K562 (cell line): ENCODE measurements at regions not wholly inside any gene's neighbourhood (a gene's known extent, or its start where the extent isn't known, plus 50 kb on each side); places are given as distances from the start of the nearest gene placed in this dataset.

Experiments
- JUND ChIP-seq, 2 experiments: IDR thresholded peaks; 2 replicates in 1 of 2; 3 replicates in 1 of 2; pipeline ENCODE4 v1.6.1; 2011; ENCODE audit warnings: borderline replicate concordance in 2 of 2, low read depth in 2 of 2, low read length in 2 of 2, improper control_type of control experiment in 1 of 2, missing biosample characterization in 1 of 2, missing genetic modification characterization in 1 of 2, missing genetic modification reagents in 1 of 2
- MYNN ChIP-seq, 2 experiments: sonication (generic); formaldehyde crosslinking in 1 of 2; IDR thresholded peaks; 2 replicates each; pipeline versions ENCODE4 v1.5.0 to v1.6.1; 2016 to 2020; ENCODE audit warnings: antibody characterized with exemption in 1 of 2, missing genetic modification reagents in 1 of 2
- PRPF4 ChIP-seq: fragments of 200-400 bp; formaldehyde crosslinking; IDR thresholded peaks from one replicate; pipeline ENCODE4 v1.6.1; 2017; ENCODE audit warnings: low read length, low read depth, mild to moderate bottlenecking; ENCODE audit not compliant: insufficient read depth, poor library complexity, severe bottlenecking
- ZNF121 ChIP-seq: sonication (generic); formaldehyde crosslinking; conservative IDR thresholded peaks from 2 replicates; pipeline ENCODE4 v1.8.0; 2022; ENCODE audit warnings: missing genetic modification reagents

GRCh38 chr1:109821221-109821669 is 57.5 kb upstream of the EPS8L3 start:
- TF ChIP-seq MYNN (IDR thresholded peaks at IDR 0.05) = no peak
- TF ChIP-seq MYNN (CRISPR knock-in tag; IDR thresholded peaks at IDR 0.05) = no peak
- no peak for TF ChIP-seq PRPF4
- TF ChIP-seq ZNF121 (CRISPR knock-in tag) = no peak
- peak; percentile 42; the same call in 1 of the 2 replicates for TF ChIP-seq JUND (IDR thresholded peaks at IDR 0.05; ENCODE audit: borderline replicate concordance, low read depth, low read length)
- no peak for TF ChIP-seq JUND (tag; IDR thresholded peaks at IDR 0.05; ENCODE audit: borderline replicate concordance, low read depth, low read length)
